ENCODE measurements at regions not wholly inside any gene's neighbourhood (a gene's known extent, or its start where the extent isn't known, plus 50 kb on each side); places are given as distances from the start of the nearest gene placed in this dataset.
"Not testable (repeated sequence)": the region's sequence is repeated elsewhere in the genome, so short reads cannot be mapped to it uniquely, and the experiment has no call there.

GRCh38 chr12:9306004-9306403 lies 97.8 kb upstream of the PZP start:
- ATAC-seq (ENCODE audit: poor library complexity); intact Hi-C loops (cut with DNase I); DNase-seq: not testable (repeated sequence)

GRCh38 chr12:9304540-9304939 lies 96.3 kb upstream of the PZP start:
- DNase-seq; intact Hi-C loops (cut with DNase I); ATAC-seq (ENCODE audit: poor library complexity): not testable (repeated sequence)

GRCh38 chr12:9295872-9296271 lies 87.7 kb upstream of the PZP start:
- ATAC-seq (ENCODE audit: poor library complexity); intact Hi-C loops (cut with DNase I); DNase-seq: not testable (repeated sequence)

GRCh38 chr12:9294072-9294620 lies 86.0 kb upstream of the PZP start:
- ATAC-seq (ENCODE audit: poor library complexity); intact Hi-C loops (cut with DNase I); DNase-seq: not testable (repeated sequence)

- intact Hi-C loops (cut with DNase I); ATAC-seq (ENCODE audit: poor library complexity); DNase-seq: not testable (repeated sequence)
These were observed 85.2 kb upstream of the PZP start for GRCh38 chr12:9293391-9293790.

GRCh38 chr12:9289984-9290383 lies 81.8 kb upstream of the PZP start:
- DNase-seq; ATAC-seq (ENCODE audit: poor library complexity): not testable (repeated sequence)

GRCh38 chr12:9284724-9285123 lies 76.5 kb upstream of the PZP start:
- ATAC-seq (ENCODE audit: poor library complexity); intact Hi-C loops (cut with DNase I); DNase-seq: not testable (repeated sequence)

More at GRCh38 chr12:9289984-9290383, 81.8 kb upstream of the PZP start:
- intact Hi-C loops (cut with DNase I) = not testable (repeated sequence)

- ATAC-seq (ENCODE audit: poor library complexity) (peak; percentile 65), DNase-seq (peak; percentile 46)
- intact Hi-C loops (cut with DNase I) = not testable (repeated sequence)
These were observed 76.0 kb upstream of the PZP start for GRCh38 chr12:9284197-9284596.

- DNase-seq (peak; percentile 94), ATAC-seq (ENCODE audit: poor library complexity) (peak; percentile 100)
- intact Hi-C loops (cut with DNase I) = not testable (repeated sequence)
These were observed 75.3 kb upstream of the PZP start for GRCh38 chr12:9283346-9284095.

- intact Hi-C loops (cut with DNase I) = no loop called here
- ATAC-seq (ENCODE audit: poor library complexity) (no peak), DNase-seq (no peak)
These were observed 68.8 kb upstream of the PZP start for GRCh38 chr12:9276990-9277389.

GRCh38 chr12:9273276-9273675 lies 65.1 kb upstream of the PZP start:
- DNase-seq = no peak
- no peak for ATAC-seq (ENCODE audit: poor library complexity)
- intact Hi-C loops (cut with DNase I) = no loop called here

- ATAC-seq (ENCODE audit: poor library complexity) (no peak), DNase-seq (no peak)
- intact Hi-C loops (cut with DNase I) = no loop called here
These were observed 63.7 kb upstream of the PZP start for GRCh38 chr12:9271875-9272274.

GRCh38 chr12:9264546-9264945 lies 56.4 kb upstream of the PZP start:
- intact Hi-C loops (cut with DNase I) = no loop called here
- ATAC-seq (ENCODE audit: poor library complexity) = no peak

GRCh38 chr12:9260931-9261330 lies 52.7 kb upstream of the PZP start:
- DNase-seq = no peak
- intact Hi-C loops (cut with DNase I) = no loop called here
- no peak for ATAC-seq (ENCODE audit: poor library complexity)

More at GRCh38 chr12:9264546-9264945, 56.4 kb upstream of the PZP start:
- DNase-seq = no peak

GRCh38 chr12:9258676-9259075 lies 50.5 kb upstream of the PZP start:
- intact Hi-C loops (cut with DNase I) = no loop called here
- DNase-seq = no peak
- no peak for ATAC-seq (ENCODE audit: poor library complexity)

Measured in Right ventricle myocardium superior (tissue), 1 donor.